H1 (cell line): ENCODE measurements at regions not wholly inside any gene's neighbourhood (a gene's known extent, or its start where the extent isn't known, plus 50 kb on each side); places are given as distances from the start of the nearest gene placed in this dataset.

Experiments used
- CTCF ChIA-PET: fragments of 300-600 bp; sonication (Branson Sonifier 250); formaldehyde crosslinking; loops from one replicate; lab custom pipeline; 2021; ENCODE audit not compliant: partially characterized antibody; lab: Charles Lee
- POLR2A ChIA-PET: fragments of 300-600 bp; sonication (Branson Sonifier 250); formaldehyde crosslinking; loops from one replicate; lab custom pipeline; 2021; ENCODE audit warnings: inconsistent platforms; ENCODE audit not compliant: partially characterized antibody; lab: Charles Lee
- DNase-seq, 2 experiments: peaks; one replicate each; pipeline versions ENCODE4 v3.0.0 to v3.0.0-alpha.2; 2010 to 2022; ENCODE audit warnings: low spot score in 2 of 2, low read depth in 1 of 2, mixed read lengths in 1 of 2
- FAIRE-seq: peaks from 2 replicates; lab custom pipeline; 2011; peaks lifted over from hg19 to GRCh38; lab: Jason Lieb, UNC
- H2AFZ ChIP-seq: 2 replicates; pipeline ENCODE4 v1.8.1; 2012; ENCODE audit warnings: low read length, inconsistent platforms
- H2AK5ac ChIP-seq: 2 replicates; pipeline ENCODE4 v1.6.1; 2013; ENCODE audit warnings: low read depth, low read length
- H2BK120ac ChIP-seq: replicated peaks from 2 replicates; pipeline ENCODE3; 2013; ENCODE audit warnings: low read depth, low read length, inconsistent platforms
- H2BK12ac ChIP-seq: 2 replicates; pipeline ENCODE4 v1.6.1; 2013; ENCODE audit warnings: low read depth, low read length
- H2BK15ac ChIP-seq: 2 replicates; pipeline ENCODE4 v1.6.1; 2013; ENCODE audit warnings: low read length
- H2BK20ac ChIP-seq: 2 replicates; pipeline ENCODE4 v1.6.1; 2013; ENCODE audit warnings: low read length
- H2BK5ac ChIP-seq: 2 replicates; pipeline ENCODE4 v1.6.1; 2013; ENCODE audit warnings: low read depth, low read length
- H3K14ac ChIP-seq: 2 replicates; pipeline ENCODE4 v1.6.1; 2013; ENCODE audit warnings: inconsistent platforms; ENCODE audit not compliant: insufficient read length
- H3K18ac ChIP-seq: 2 replicates; pipeline ENCODE4 v1.6.1; 2013; ENCODE audit warnings: low read length; ENCODE audit errors: extremely low read depth
- H3K23ac ChIP-seq: 2 replicates; pipeline ENCODE4 v1.6.1; 2013; ENCODE audit warnings: inconsistent platforms; ENCODE audit not compliant: insufficient read length
- H3K23me2 ChIP-seq: 2 replicates; pipeline ENCODE4 v1.6.1; 2013; ENCODE audit warnings: low read depth, low read length
- H3K27ac ChIP-seq: 2 replicates; pipeline ENCODE4 v1.6.1; 2011; ENCODE audit warnings: low read depth, low read length, inconsistent platforms
- H3K27me3 ChIP-seq, 4 experiments: replicated peaks in 1 of 4; 1 replicate in 1 of 4; 2 replicates in 3 of 4; pipeline versions ENCODE4 v1.6.1 to v1.8.1; 2011 to 2013; ENCODE audit warnings: low read length in 3 of 4, mild to moderate bottlenecking in 3 of 4, inconsistent platforms in 2 of 4, mixed read lengths in 2 of 4, moderate library complexity in 1 of 4; ENCODE audit not compliant: control insufficient read depth in 3 of 4, insufficient read depth in 3 of 4; ENCODE audit errors: extremely low read depth in 1 of 4
- H3K36me3 ChIP-seq, 4 experiments: 2 replicates each; pipeline versions ENCODE4 v1.6.1 to v1.8.1; 2011 to 2013; ENCODE audit warnings: mild to moderate bottlenecking in 4 of 4, low read length in 3 of 4, moderate library complexity in 2 of 4, control low read depth in 1 of 4, inconsistent platforms in 1 of 4; ENCODE audit not compliant: insufficient read depth in 4 of 4, control insufficient read depth in 2 of 4
- H3K4ac ChIP-seq: replicated peaks from 2 replicates; pipeline ENCODE3; 2013; ENCODE audit warnings: low read length, low read depth, mixed read lengths, inconsistent platforms; ENCODE audit not compliant: insufficient read length
- H3K4me1 ChIP-seq, 4 experiments: replicated peaks in 1 of 4; 1 replicate in 1 of 4; 2 replicates in 3 of 4; pipeline versions ENCODE4 v1.6.1 to v1.8.1; 2011 to 2013; ENCODE audit warnings: low read length in 3 of 4, inconsistent platforms in 2 of 4, mixed read lengths in 1 of 4; ENCODE audit not compliant: insufficient read depth in 4 of 4, control insufficient read depth in 3 of 4
- H3K4me2 ChIP-seq, 2 experiments: 2 replicates each; pipeline versions ENCODE4 v1.6.1 to v1.8.1; 2011 to 2013; ENCODE audit warnings: low read depth in 2 of 2, low read length in 2 of 2, control low read depth in 1 of 2, inconsistent platforms in 1 of 2, mild to moderate bottlenecking in 1 of 2; ENCODE audit not compliant: insufficient read depth in 1 of 2
- H3K4me3 ChIP-seq, 4 experiments: fragments of 200-600, 300-600 bp in 1 of 4; sonication (generic), shearing (Covaris generic), sonication (Bioruptor Twin) in 1 of 4; 2 replicates each; pipeline versions ENCODE4 v1.5.1 to v1.8.1; 2011 to 2016; ENCODE audit warnings: low read length in 4 of 4, low read depth in 3 of 4, control low read depth in 2 of 4, inconsistent platforms in 2 of 4, mild to moderate bottlenecking in 2 of 4, mixed read lengths in 1 of 4, moderate library complexity in 1 of 4; ENCODE audit not compliant: insufficient read depth in 2 of 4; ENCODE audit errors: extremely low read depth in 1 of 4
- H3K56ac ChIP-seq: replicated peaks from 2 replicates; pipeline ENCODE3; 2013; ENCODE audit warnings: low read depth, mild to moderate bottlenecking, mixed read lengths, low read length, inconsistent platforms; ENCODE audit not compliant: insufficient read length
- H3K79me1 ChIP-seq: 2 replicates; pipeline ENCODE4 v1.6.1; 2013; ENCODE audit warnings: low read depth, low read length, control low read depth
- H3K79me2 ChIP-seq, 2 experiments: 2 replicates each; pipeline versions ENCODE4 v1.6.1 to v1.8.1; 2012 to 2013; ENCODE audit warnings: low read length in 2 of 2, mild to moderate bottlenecking in 2 of 2, inconsistent platforms in 1 of 2; ENCODE audit not compliant: insufficient read depth in 2 of 2, control insufficient read depth in 1 of 2
- H3K9ac ChIP-seq, 4 experiments: replicated peaks in 1 of 4; 1 replicate in 1 of 4; 2 replicates in 3 of 4; pipeline versions ENCODE4 v1.6.1 to v1.8.1; 2011 to 2013; ENCODE audit warnings: low read depth in 3 of 4, low read length in 3 of 4, control low read depth in 2 of 4, mild to moderate bottlenecking in 2 of 4, moderate library complexity in 2 of 4, inconsistent platforms in 1 of 4; ENCODE audit errors: extremely low read depth in 1 of 4
- H3K9me3 ChIP-seq, 2 experiments: 2 replicates each; pipeline versions ENCODE4 v1.6.1 to v1.8.1; 2012 to 2013; ENCODE audit warnings: mild to moderate bottlenecking in 2 of 2, moderate library complexity in 2 of 2, control low read depth in 1 of 2, inconsistent platforms in 1 of 2, low read depth in 1 of 2, low read length in 1 of 2, mixed read lengths in 1 of 2; ENCODE audit not compliant: insufficient read depth in 2 of 2
- H4K20me1 ChIP-seq, 2 experiments: replicated peaks in 1 of 2; 2 replicates each; pipeline versions ENCODE3 to v1.8.1; 2011 to 2013; ENCODE audit warnings: inconsistent platforms in 2 of 2, low read length in 2 of 2, mild to moderate bottlenecking in 1 of 2; ENCODE audit not compliant: insufficient read depth in 2 of 2, control insufficient read depth in 1 of 2
- H4K5ac ChIP-seq: 2 replicates; pipeline ENCODE4 v1.6.1; 2013; ENCODE audit warnings: low read length, low read depth, mixed read lengths, inconsistent platforms; ENCODE audit not compliant: insufficient read length
- H4K8ac ChIP-seq: 2 replicates; pipeline ENCODE4 v1.8.0; 2013; ENCODE audit warnings: mild to moderate bottlenecking, moderate library complexity, low read length, inconsistent platforms; ENCODE audit not compliant: insufficient read depth; ENCODE audit errors: extremely low read depth
- H4K91ac ChIP-seq: replicated peaks from 2 replicates; pipeline ENCODE3; 2013; ENCODE audit warnings: low read length, mixed read lengths, inconsistent platforms; ENCODE audit not compliant: insufficient read length
- CHD1 ChIP-seq: IDR thresholded peaks from 2 replicates; pipeline ENCODE4 v1.6.1; 2012; ENCODE audit warnings: low read depth, low read length, improper control_type of control experiment
- KDM4A ChIP-seq: IDR thresholded peaks from one replicate; pipeline ENCODE4 v1.7.1; 2012; ENCODE audit warnings: low read depth, mild to moderate bottlenecking, moderate library complexity, low read length, inconsistent platforms; ENCODE audit not compliant: severe bottlenecking
- TCF12 ChIP-seq: IDR thresholded peaks from 2 replicates; pipeline ENCODE4 v1.6.1; 2011; ENCODE audit warnings: low read depth, mild to moderate bottlenecking, low read length
- WGBS, 2 experiments: shearing (Covaris generic) in 1 of 2; methylation state at CpG; one replicate each; pipeline versions ENCODE4 v1.1.6 to v1.1.7; 2013 to 2015; ENCODE audit warnings: low lambda C conversion rate in 2 of 2, mixed read lengths in 2 of 2, inconsistent platforms in 1 of 2, low coverage in 1 of 2, missing lambda C conversion rate in 1 of 2; ENCODE audit not compliant: insufficient replicate concordance in 2 of 2, insufficient coverage in 1 of 2, insufficient read length in 1 of 2; ENCODE audit errors: extremely low coverage in 1 of 2, missing lambda C conversion rate in 1 of 2; 5-methylcytosine and 5-hydroxymethylcytosine counted together

GRCh38 chrX:20421697-20422096 lies 155.0 kb upstream of the RPS6KA3 start:
- WGBS, 2 experiments = 83% methylated on average over 2 of the region's 2 CpGs; no CpG with 5 or more reads in 1 of the 2 experiments
- no peak overlapping the region for H3K56ac ChIP-seq

More at GRCh38 chrX:20421697-20422096, 155.0 kb upstream of the RPS6KA3 start:
- no peaks in the 10 kb centered on the region for H3K79me2 ChIP-seq
- CTCF ChIA-PET = no interaction called here
- H3K23me2 ChIP-seq = no peaks in the 10 kb centered on the region
- H3K9ac ChIP-seq = no peak overlapping the region
- H3K4me3 ChIP-seq = no peak overlapping the region
- no peak overlapping the region for H3K14ac ChIP-seq
- DNase-seq = no peak
- no peaks in the 10 kb centered on the region for H3K4me1 ChIP-seq
- H3K36me3 ChIP-seq = no peaks in the 10 kb centered on the region
- H3K79me1 ChIP-seq = no peaks in the 10 kb centered on the region
- H2BK12ac ChIP-seq = no peak overlapping the region
- H3K4ac ChIP-seq = no peak overlapping the region
- H3K18ac ChIP-seq = no peak overlapping the region
- POLR2A ChIA-PET = no interaction called here
- no peak overlapping the region for H2BK5ac ChIP-seq
- H2AK5ac ChIP-seq = no peak overlapping the region
- H4K20me1 ChIP-seq = no peaks in the 10 kb centered on the region
- H3K4me2 ChIP-seq = no peak overlapping the region
- H2BK20ac ChIP-seq = no peak overlapping the region
- no peak for TF ChIP-seq KDM4A
- no peak for TF ChIP-seq TCF12
- no peak for TF ChIP-seq CHD1
- no peak overlapping the region for H2BK120ac ChIP-seq
- no peak overlapping the region for H4K91ac ChIP-seq
- H3K27me3 ChIP-seq = no peaks in the 10 kb centered on the region
- no peak overlapping the region for H3K23ac ChIP-seq
- no peaks in the 10 kb centered on the region for H3K9me3 ChIP-seq
- no peak overlapping the region for H2BK15ac ChIP-seq
- FAIRE-seq = no peak
- no peak overlapping the region for H4K5ac ChIP-seq
- H2AFZ ChIP-seq = no peak overlapping the region
- no peak overlapping the region for H3K27ac ChIP-seq
- H4K8ac ChIP-seq = no peak overlapping the region
